Suprapubic skin (tissue), 3 donors: ENCODE measurements at regions not wholly inside any gene's neighbourhood (a gene's known extent, or its start where the extent isn't known, plus 50 kb on each side); places are given as distances from the start of the nearest gene placed in this dataset.
"Not testable (repeated sequence)": the region's sequence is repeated elsewhere in the genome, so short reads cannot be mapped to it uniquely, and the experiment has no call there.

ENCODE experiments used
- POLR2AphosphoS5 ChIP-seq, 3 donors: sonication (generic); formaldehyde crosslinking; IDR thresholded peaks; one replicate each; pipeline ENCODE4 v1.6.1; 2017; ENCODE audit warnings: antibody characterized with exemption in 3 of 3
- TF ChIP-seq, protein P1 (sequence below), 2 donors: fragments of 200-600 bp in 1 of 2; fragments of 450-650 bp in 1 of 2; sonication (generic) in 1 of 2; IDR thresholded peaks; one replicate each; pipeline ENCODE4 v1.5.1; 2016 to 2019; ENCODE audit warnings: antibody characterized with exemption in 2 of 2, mild to moderate bottlenecking in 1 of 2, moderate library complexity in 1 of 2

GRCh38 chr11:67758009-67758408 is 83.6 kb upstream of the ALDH3B2 start:
- TF ChIP-seq, protein P1, sequence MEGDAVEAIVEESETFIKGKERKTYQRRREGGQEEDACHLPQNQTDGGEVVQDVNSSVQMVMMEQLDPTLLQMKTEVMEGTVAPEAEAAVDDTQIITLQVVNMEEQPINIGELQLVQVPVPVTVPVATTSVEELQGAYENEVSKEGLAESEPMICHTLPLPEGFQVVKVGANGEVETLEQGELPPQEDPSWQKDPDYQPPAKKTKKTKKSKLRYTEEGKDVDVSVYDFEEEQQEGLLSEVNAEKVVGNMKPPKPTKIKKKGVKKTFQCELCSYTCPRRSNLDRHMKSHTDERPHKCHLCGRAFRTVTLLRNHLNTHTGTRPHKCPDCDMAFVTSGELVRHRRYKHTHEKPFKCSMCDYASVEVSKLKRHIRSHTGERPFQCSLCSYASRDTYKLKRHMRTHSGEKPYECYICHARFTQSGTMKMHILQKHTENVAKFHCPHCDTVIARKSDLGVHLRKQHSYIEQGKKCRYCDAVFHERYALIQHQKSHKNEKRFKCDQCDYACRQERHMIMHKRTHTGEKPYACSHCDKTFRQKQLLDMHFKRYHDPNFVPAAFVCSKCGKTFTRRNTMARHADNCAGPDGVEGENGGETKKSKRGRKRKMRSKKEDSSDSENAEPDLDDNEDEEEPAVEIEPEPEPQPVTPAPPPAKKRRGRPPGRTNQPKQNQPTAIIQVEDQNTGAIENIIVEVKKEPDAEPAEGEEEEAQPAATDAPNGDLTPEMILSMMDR (IDR thresholded peaks at IDR 0.05) = not testable (repeated sequence)
- TF ChIP-seq POLR2AphosphoS5 (IDR thresholded peaks at IDR 0.05) = not testable (repeated sequence)
